Kidney (tissue), 13 donors: ENCODE measurements at regions not wholly inside any gene's neighbourhood (a gene's known extent, or its start where the extent isn't known, plus 50 kb on each side); places are given as distances from the start of the nearest gene placed in this dataset.

Experiments used
- DNase-seq, 5 donors: peaks; one replicate each; pipeline ENCODE4 v3.0.0-alpha.2; 2013 to 2020
- FAIRE-seq: peaks from 2 replicates; lab custom pipeline; 2012; peaks lifted over from hg19 to GRCh38; lab: Jason Lieb, UNC
- H3K27ac ChIP-seq, 2 donors: one replicate each; pipeline ENCODE4 v1.7.0; 2013; ENCODE audit warnings: low read depth in 2 of 2, low read length in 2 of 2, inconsistent platforms in 1 of 2
- H3K27me3 ChIP-seq: one replicate; pipeline ENCODE4 v1.7.1; 2013; ENCODE audit warnings: low read length, inconsistent platforms; ENCODE audit not compliant: control insufficient read depth, insufficient read depth
- H3K36me3 ChIP-seq, 3 donors: one replicate each; pipeline versions ENCODE4 v1.7.0 to v1.7.1; 2013; ENCODE audit warnings: low read length in 3 of 3, control low read depth in 1 of 3, inconsistent platforms in 1 of 3; ENCODE audit not compliant: insufficient read depth in 3 of 3, control insufficient read depth in 2 of 3
- H3K4me1 ChIP-seq, 3 donors: one replicate each; pipeline versions ENCODE4 v1.7.0 to v1.7.1; 2013; ENCODE audit warnings: low read length in 3 of 3, inconsistent platforms in 1 of 3, low read depth in 1 of 3; ENCODE audit not compliant: control insufficient read depth in 2 of 3, insufficient read depth in 2 of 3
- H3K4me3 ChIP-seq, 3 donors: one replicate each; pipeline versions ENCODE4 v1.7.0 to v1.8.1; 2013; ENCODE audit warnings: low read length in 3 of 3, control low read depth in 1 of 3, inconsistent platforms in 1 of 3
- H3K9ac ChIP-seq, 3 donors: one replicate each; pipeline versions ENCODE4 v1.7.0 to v1.7.1; 2013; ENCODE audit warnings: low read length in 3 of 3, control low read depth in 1 of 3, inconsistent platforms in 1 of 3
- H3K9me3 ChIP-seq, 3 donors: one replicate each; pipeline versions ENCODE4 v1.7.0 to v1.7.1; 2013; ENCODE audit warnings: low read length in 3 of 3, control low read depth in 1 of 3, inconsistent platforms in 1 of 3; ENCODE audit not compliant: control insufficient read depth in 2 of 3, insufficient read depth in 1 of 3
- intact Hi-C: fragments of 100-400 bp; cut with DNase I; formaldehyde crosslinking; loops from one replicate; pipeline ENCODE4 v1.11.1; 2022
- TF ChIP-seq, protein P1 (sequence below): IDR thresholded peaks from 3 replicates; pipeline ENCODE4 v1.5.1; 2012; ENCODE audit warnings: mild to moderate bottlenecking, moderate library complexity, borderline replicate concordance; ENCODE audit not compliant: insufficient read depth; ENCODE audit errors: extremely low read depth
- donor health status: control.
- donor health status: control.
- donor health status: control.
- donor health status: control.
- donor health status: control.
- donor health status: DM: yes; HTN: yes; CAD: no.
- donor health status: Normal renal cell carcinoma (clear cell type).

DNA sequence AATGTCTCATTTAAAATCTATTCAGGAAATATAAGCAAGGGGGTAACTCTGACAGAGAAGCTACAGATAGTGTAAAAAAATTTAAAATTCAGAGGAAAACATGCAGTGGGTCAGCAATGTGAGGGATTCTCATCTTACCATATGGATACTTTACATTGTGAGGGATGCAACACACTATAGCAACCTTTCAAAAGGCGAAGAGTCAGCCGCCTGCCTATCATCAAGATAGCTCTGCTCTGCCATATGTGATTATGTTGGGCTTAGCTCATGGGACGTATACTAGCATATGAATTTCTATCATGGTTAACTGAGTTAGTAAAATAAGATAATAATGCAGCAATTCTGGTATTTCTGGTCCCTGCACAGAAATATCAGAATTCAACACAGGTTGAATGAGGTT, 130.9 kb downstream of the MAP3K7 start:
- H3K27ac ChIP-seq = no peak overlapping the region
- H3K9me3 ChIP-seq = no peaks in the 10 kb centered on the region
- DNase-seq = no peak
- no peaks in the 10 kb centered on the region for H3K27me3 ChIP-seq
- no peaks in the 10 kb centered on the region for H3K36me3 ChIP-seq
- TF ChIP-seq, protein P1, sequence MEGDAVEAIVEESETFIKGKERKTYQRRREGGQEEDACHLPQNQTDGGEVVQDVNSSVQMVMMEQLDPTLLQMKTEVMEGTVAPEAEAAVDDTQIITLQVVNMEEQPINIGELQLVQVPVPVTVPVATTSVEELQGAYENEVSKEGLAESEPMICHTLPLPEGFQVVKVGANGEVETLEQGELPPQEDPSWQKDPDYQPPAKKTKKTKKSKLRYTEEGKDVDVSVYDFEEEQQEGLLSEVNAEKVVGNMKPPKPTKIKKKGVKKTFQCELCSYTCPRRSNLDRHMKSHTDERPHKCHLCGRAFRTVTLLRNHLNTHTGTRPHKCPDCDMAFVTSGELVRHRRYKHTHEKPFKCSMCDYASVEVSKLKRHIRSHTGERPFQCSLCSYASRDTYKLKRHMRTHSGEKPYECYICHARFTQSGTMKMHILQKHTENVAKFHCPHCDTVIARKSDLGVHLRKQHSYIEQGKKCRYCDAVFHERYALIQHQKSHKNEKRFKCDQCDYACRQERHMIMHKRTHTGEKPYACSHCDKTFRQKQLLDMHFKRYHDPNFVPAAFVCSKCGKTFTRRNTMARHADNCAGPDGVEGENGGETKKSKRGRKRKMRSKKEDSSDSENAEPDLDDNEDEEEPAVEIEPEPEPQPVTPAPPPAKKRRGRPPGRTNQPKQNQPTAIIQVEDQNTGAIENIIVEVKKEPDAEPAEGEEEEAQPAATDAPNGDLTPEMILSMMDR = no peak
- no peak for FAIRE-seq
- H3K9ac ChIP-seq = no peak overlapping the region
- intact Hi-C loops = no loop called here
- H3K4me1 ChIP-seq = no peaks in the 10 kb centered on the region
- H3K4me3 ChIP-seq = no peak overlapping the region

DNA sequence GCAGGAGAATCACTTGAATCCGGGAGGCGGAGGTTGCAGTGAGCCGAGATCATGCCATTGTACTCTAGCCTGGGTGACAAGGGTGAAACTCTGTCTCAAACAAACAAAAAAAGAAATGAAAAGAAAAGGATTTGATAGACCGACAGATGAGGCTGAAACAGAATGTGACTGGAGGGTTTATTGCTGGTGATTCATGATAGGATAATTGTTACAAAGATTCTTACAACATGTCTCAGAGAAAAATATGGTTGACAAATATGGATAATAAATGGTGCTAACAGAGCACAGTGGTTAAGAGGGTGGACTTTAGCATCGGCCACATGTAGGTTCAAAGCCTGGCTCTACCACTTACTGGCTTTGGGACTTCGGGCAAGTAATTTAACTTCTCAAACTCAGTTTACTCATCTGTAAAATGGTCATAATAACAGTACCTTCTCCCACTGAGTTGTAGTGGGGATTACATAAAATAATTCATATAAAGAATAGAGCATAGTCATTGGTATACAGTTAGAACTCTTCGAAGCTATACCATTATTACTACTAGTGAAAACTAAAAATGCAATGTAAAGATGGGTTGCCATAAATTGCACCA, 131.9 kb downstream of the MAP3K7 start:
- no peaks in the 10 kb centered on the region for H3K9me3 ChIP-seq
- H3K9ac ChIP-seq = no peak overlapping the region
- no peak for DNase-seq
- TF ChIP-seq, protein P1 = no peak
- no peak overlapping the region for H3K4me3 ChIP-seq
- no peaks in the 10 kb centered on the region for H3K36me3 ChIP-seq
- H3K27me3 ChIP-seq = no peaks in the 10 kb centered on the region
- FAIRE-seq = no peak
- H3K27ac ChIP-seq = no peak overlapping the region
- intact Hi-C loops = no loop called here
- no peaks in the 10 kb centered on the region for H3K4me1 ChIP-seq

DNA sequence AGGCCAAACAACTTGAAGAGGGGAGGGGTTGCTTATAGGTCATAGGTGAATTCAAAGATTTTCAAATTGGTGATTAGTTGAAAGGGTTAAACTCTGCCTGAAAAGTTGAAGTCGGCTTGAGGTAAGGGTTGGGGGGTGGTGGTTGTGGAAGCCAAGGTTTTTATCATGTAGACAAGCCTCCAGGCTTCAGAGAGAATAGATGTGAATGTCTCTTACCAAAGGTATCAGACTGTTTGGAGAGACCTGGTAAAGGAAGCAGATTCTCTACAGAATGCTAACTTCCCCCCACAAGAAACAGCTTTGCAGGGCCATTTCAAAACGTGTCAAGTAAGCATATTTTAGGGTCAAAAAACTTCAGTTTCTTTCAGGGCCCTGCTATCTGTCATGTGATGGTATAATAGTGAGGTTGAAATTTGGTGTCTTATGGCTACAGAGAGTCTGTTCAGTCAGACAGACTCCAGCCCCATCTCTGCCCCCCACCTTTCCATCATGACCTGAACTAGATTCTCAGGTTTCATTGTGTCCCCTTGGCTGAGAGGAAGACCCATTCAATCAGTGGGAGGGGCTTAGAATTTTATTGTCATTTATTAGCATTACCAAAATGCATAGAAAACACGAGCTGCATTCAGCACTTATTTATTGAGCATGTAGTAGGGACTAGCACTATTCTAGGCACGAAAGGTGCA, 136.5 kb downstream of the MAP3K7 start:
- no peaks in the 10 kb centered on the region for H3K27me3 ChIP-seq
- no peaks in the 10 kb centered on the region for H3K9me3 ChIP-seq
- no peaks in the 10 kb centered on the region for H3K4me1 ChIP-seq
- H3K4me3 ChIP-seq = no peak overlapping the region
- H3K27ac ChIP-seq = no peak overlapping the region
- FAIRE-seq (no peak), DNase-seq (no peak)
- TF ChIP-seq, protein P1 = no peak
- H3K36me3 ChIP-seq = no peaks in the 10 kb centered on the region
- H3K9ac ChIP-seq = no peak overlapping the region
- intact Hi-C loops = no loop called here

DNA sequence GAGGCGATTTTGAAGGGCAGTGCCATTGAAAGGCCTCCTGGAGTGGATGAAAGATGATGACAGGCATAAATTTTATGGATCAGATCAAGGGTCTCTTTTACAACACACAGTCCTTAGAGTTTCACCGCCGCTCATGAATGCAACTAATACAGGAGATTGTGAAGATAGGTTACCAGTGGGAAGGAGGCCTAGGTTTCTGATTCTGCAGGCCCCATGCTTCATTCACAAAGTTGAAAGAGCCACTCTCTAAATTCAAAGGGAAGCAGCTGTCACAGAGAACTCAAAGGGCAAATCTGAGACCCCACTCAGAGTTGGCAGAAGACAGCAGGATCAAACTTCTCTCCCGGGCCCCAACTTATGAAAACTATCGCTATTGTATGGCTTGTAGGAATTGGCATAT, 137.6 kb downstream of the MAP3K7 start:
- TF ChIP-seq, protein P1 = no peak
- Histone ChIP-seq H3K4me1 (no peaks in the 10 kb centered on the region), H3K36me3 (no peaks in the 10 kb centered on the region), H3K27me3 (no peaks in the 10 kb centered on the region), H3K9ac (no peak overlapping the region), H3K4me3 (no peak overlapping the region), H3K9me3 (no peaks in the 10 kb centered on the region), H3K27ac (no peak overlapping the region)
- FAIRE-seq (no peak), DNase-seq (peak in 2 of 5 donors; percentile 19 to 20)
- intact Hi-C loops = no loop called here
